Adipocyte (in vitro differentiated cells): ENCODE measurements at regions not wholly inside any gene's neighbourhood (a gene's known extent, or its start where the extent isn't known, plus 50 kb on each side); places are given as distances from the start of the nearest gene placed in this dataset.
"Not testable (repeated sequence)": the region's sequence is repeated elsewhere in the genome, so short reads cannot be mapped to it uniquely, and the experiment has no call there.

Experiments
- DNase-seq: peaks from one replicate; pipeline ENCODE4 v3.0.0-alpha.2; 2015; ENCODE audit warnings: low read depth
- H3K27me3 ChIP-seq: replicated peaks from 2 replicates; pipeline ENCODE4 v1.7.0; 2013; ENCODE audit warnings: mild to moderate bottlenecking, low read length, moderate library complexity; ENCODE audit not compliant: control insufficient read depth, insufficient read depth
- H3K36me3 ChIP-seq: 2 replicates; pipeline ENCODE4 v1.7.0; 2013; ENCODE audit warnings: low read length, mild to moderate bottlenecking, moderate library complexity; ENCODE audit not compliant: control insufficient read depth, insufficient read depth, severe bottlenecking
- H3K4me1 ChIP-seq: 2 replicates; pipeline ENCODE4 v1.7.0; 2013; ENCODE audit warnings: mild to moderate bottlenecking, low read length, moderate library complexity; ENCODE audit not compliant: control insufficient read depth, insufficient read depth
- H3K4me3 ChIP-seq: 2 replicates; pipeline ENCODE4 v1.7.0; 2013; ENCODE audit warnings: mild to moderate bottlenecking, low read length, moderate library complexity
- H3K9ac ChIP-seq: 2 replicates; pipeline ENCODE4 v1.7.0; 2013; ENCODE audit warnings: mild to moderate bottlenecking, low read length, moderate library complexity
- H3K9me3 ChIP-seq: 2 replicates; pipeline ENCODE4 v1.7.0; 2013; ENCODE audit warnings: mild to moderate bottlenecking, low read length, moderate library complexity; ENCODE audit not compliant: control insufficient read depth

DNA sequence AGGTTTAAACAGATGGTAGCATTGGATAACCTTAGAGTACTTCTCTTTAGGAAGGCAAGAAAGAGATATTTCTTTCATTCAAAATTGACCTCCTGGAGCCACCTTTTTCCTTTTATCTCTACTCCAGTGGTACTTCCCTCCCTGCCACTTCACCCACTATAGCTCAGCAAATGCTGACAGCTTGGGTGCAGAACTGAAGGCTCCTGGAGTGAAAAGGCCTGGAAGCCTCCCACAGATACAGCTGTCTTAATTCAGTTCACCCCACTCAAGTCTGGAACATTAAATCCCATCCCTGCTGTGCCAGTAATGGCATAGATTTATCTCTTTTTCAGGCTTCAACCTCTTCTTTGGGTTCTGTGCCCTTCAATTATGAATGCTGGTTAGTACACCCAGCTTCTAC is 140.3 kb downstream of the NEDD1 start:
- DNase-seq = no peak
- Histone ChIP-seq H3K4me3 (no peak overlapping the region), H3K36me3 (no peaks in the 10 kb centered on the region), H3K9ac (no peak overlapping the region), H3K4me1 (no peaks in the 10 kb centered on the region), H3K9me3 (no peaks in the 10 kb centered on the region), H3K27me3 (peaks cover 8% of the 10 kb centered on the region)

DNA sequence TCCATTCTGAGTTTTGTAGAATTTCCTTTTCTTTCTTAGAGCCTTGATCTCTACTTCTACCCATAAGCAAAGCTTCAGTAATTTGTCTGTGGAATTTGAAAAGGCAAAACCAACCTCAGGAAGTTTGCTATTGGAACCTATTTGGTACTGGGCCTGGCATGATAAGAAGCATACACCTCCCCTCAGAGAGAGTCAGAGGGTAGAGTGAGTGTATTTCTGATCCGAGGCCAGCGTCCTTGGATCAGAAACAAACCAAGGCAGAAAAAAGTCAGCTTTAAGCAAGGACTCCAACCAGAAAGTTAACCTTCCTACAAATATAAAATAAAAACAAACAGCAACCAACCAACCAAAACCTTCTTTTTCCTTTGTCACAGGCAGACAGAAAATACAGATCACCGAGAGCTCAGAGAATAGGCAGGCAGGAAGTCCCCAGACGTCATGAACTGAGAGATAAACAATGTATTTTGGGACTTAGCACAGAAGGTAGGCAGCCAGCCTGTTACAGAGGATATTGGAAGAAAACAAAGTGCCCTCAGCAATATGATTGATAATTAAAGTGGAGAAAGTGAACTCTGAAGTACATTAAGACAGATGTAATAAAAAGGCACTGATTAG is 141.5 kb downstream of the NEDD1 start:
- Histone ChIP-seq H3K4me3 (no peak overlapping the region), H3K9ac (no peak overlapping the region), H3K4me1 (no peaks in the 10 kb centered on the region), H3K36me3 (no peaks in the 10 kb centered on the region), H3K9me3 (no peaks in the 10 kb centered on the region), H3K27me3 (peaks cover 8% of the 10 kb centered on the region)
- DNase-seq = no peak

DNA sequence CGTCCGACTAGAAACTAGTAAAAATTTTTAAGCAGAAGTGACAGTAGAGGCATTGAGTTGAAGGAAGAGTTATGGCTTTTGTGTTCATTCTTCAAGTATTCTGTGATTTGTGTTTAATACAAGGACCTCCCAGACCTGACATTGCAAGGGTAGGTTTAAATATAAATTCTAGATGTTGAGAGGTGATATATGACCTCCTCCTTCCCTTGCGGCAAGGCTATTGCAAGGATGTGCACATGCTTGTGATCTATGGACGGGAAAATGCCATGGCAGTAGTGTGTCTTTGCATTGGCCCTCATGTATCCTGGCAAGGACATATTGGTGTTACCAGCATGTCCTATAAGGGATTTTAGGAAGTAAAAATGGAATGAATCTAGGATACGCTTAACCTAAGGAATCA is 143.5 kb downstream of the NEDD1 start:
- H3K36me3 ChIP-seq = no peaks in the 10 kb centered on the region
- no peak overlapping the region for H3K4me3 ChIP-seq
- H3K27me3 ChIP-seq = peaks cover 8% of the 10 kb centered on the region
- H3K9me3 ChIP-seq = no peaks in the 10 kb centered on the region
- no peaks in the 10 kb centered on the region for H3K4me1 ChIP-seq
- DNase-seq = no peak
- no peak overlapping the region for H3K9ac ChIP-seq

DNA sequence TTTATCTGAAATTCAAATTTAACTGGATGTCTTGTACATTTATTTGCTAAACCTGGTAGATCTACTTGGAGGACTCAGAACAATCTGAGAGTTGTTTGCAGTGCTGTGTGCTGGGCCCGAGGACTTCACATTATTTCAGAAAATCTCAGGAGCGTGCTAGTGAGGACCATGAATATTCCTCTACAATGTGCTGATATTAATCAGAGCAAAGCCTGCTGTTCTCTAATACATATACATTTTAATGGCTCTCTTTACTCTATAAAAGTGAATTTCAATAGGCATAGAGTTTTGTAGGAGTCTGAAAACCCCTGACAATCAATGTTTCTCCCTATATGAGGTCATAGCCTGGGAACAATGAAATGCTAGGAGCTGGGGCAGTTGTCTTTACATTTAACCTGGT is 144.3 kb downstream of the NEDD1 start:
- Histone ChIP-seq H3K4me1 (no peaks in the 10 kb centered on the region), H3K9me3 (no peaks in the 10 kb centered on the region), H3K27me3 (peaks cover 8% of the 10 kb centered on the region), H3K4me3 (no peak overlapping the region), H3K9ac (no peak overlapping the region), H3K36me3 (no peaks in the 10 kb centered on the region)
- DNase-seq = no peak

DNA sequence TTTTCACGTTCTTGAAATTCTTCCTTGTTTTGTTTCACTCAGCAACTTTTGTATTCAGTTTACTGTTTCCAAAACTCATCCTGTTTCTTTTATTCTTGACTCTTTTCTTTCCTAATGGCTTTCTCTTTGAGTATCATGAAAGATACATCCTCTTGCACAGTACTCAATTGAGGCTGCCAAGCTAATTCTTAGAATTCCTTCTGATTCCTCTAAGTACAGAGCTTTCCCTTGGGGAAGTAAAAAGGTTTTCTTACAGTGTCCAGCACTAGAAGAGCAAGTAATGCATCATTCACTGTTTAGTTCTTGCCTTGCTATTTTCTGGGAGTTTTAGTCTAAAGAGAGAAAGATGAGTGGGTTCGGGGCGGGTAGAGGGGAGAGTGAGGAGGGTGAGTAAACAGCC is 154.1 kb downstream of the NEDD1 start:
- H3K4me3 ChIP-seq = no peak overlapping the region
- H3K9ac ChIP-seq = no peak overlapping the region
- H3K4me1 ChIP-seq = no peaks in the 10 kb centered on the region
- no peaks in the 10 kb centered on the region for H3K36me3 ChIP-seq
- no peaks in the 10 kb centered on the region for H3K27me3 ChIP-seq
- peak; percentile 2 for DNase-seq
- peaks cover 9% of the 10 kb centered on the region for H3K9me3 ChIP-seq

DNA sequence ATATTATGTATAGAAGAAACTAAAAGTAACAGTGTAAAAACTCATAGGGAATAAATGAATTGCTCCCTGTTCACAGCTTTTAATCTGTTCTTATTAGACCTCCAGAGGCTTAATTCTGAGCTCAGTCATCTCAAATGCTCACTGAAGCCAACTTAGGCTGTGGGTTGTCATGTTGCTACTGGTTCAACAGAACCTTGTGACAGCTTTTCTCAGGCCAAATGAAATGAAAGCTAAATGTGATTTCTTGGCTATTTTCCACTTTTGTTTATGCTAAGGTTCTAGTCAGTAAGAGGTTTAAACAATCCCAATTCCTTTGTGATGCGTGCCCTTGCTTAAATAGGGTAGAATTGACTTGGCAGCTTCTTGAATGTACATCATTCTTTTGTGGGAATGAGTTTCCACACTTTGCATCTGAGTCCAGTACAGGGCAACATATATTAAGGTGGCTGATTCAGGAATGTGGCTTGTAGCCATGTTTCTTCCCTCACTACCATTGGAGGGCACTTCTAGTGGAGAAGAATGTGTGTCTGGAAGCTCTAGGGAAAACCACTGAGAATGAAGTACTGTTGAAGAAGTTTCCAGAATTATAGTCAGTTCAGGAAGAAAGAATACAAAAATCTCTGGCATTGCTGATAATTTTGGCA is 156.4 kb downstream of the NEDD1 start:
- H3K36me3 ChIP-seq = no peaks in the 10 kb centered on the region
- no peaks in the 10 kb centered on the region for H3K9me3 ChIP-seq
- no peaks in the 10 kb centered on the region for H3K4me1 ChIP-seq
- H3K4me3 ChIP-seq = no peak overlapping the region
- H3K9ac ChIP-seq = no peak overlapping the region
- no peaks in the 10 kb centered on the region for H3K27me3 ChIP-seq
- no peak for DNase-seq

DNA sequence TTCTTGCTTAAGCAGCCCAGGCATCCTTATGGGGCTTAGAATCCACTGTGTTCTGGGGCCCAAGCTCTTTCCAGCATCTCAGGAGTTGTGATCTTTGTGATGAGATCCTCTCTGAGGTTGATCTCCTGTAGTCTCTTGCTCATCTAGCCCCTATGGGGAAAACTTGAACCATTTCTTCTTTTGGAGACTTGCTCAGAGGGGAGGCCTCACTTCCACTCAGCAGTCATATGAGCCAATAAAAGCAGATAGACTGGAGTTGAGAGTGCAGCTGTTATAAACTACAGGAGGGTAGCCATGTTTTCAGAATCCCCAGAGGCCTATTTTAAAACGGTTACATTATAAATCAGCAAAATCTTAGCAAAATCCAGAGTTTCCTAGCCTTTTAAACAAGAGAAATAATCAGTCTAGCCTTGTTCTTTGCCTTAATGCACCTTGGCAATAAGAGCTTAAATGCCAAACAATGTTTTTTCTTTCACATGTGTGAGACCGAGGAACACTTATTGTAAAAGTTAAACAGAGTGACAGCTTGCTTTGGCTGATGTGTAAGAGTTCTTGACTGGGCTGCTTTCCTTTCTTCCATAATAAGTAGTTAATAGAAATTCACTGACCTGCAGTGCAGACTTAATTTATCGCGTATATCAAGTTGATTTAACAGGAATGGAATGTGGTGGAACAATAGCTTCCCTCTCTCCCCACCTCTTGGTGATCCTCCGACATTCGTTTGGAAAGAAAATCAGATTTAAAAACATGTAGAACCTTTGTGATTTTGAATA is 168.3 kb downstream of the NEDD1 start:
- Histone ChIP-seq H3K4me3 (peak overlapping the region; percentile 52), H3K4me1 (peaks cover 4% of the 10 kb centered on the region), H3K9me3 (no peaks in the 10 kb centered on the region), H3K27me3 (no peaks in the 10 kb centered on the region), H3K9ac (no peak overlapping the region), H3K36me3 (no peaks in the 10 kb centered on the region)
- no peak for DNase-seq

- no peak for DNase-seq
- Histone ChIP-seq H3K4me3 (peak overlapping the region; percentile 52), H3K36me3 (no peaks in the 10 kb centered on the region)
Observed at GRCh38 chr12:97075934-97076630, 169.0 kb downstream of the NEDD1 start.

GRCh38 chr12:97076912-97077311 is 169.9 kb downstream of the NEDD1 start:
- H3K4me3 ChIP-seq, H3K36me3 ChIP-seq, DNase-seq, H3K4me1 ChIP-seq, H3K9ac ChIP-seq, H3K9me3 ChIP-seq, H3K27me3 ChIP-seq: not testable (repeated sequence)

More at GRCh38 chr12:97075934-97076630, 169.0 kb downstream of the NEDD1 start:
- Histone ChIP-seq H3K4me1 (peaks cover 4% of the 10 kb centered on the region), H3K27me3 (no peaks in the 10 kb centered on the region), H3K9me3 (no peaks in the 10 kb centered on the region), H3K9ac (no peak overlapping the region)

DNA sequence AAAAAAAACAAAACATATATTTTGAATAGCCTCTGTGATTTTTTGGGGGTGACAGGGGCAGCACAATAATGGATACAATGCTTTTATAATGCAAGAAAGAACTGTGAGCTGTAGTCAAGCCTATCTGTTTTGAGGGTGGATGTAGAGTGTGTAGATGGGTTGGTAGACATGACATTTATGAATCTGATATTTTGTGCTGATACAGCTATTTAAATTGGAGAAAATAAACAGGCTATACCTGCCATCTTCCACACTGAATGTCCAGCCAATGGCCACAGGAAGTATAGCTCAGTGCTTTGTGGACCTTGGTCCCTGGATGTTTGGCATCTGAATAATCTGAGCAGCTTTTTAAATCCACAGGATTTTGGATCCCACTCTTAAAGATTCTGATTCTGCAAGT is 175.0 kb downstream of the NEDD1 start:
- H3K4me3 ChIP-seq = no peak overlapping the region
- H3K36me3 ChIP-seq = no peaks in the 10 kb centered on the region
- no peaks in the 10 kb centered on the region for H3K27me3 ChIP-seq
- peaks cover 3% of the 10 kb centered on the region for H3K9me3 ChIP-seq
- DNase-seq = no peak
- H3K9ac ChIP-seq = no peak overlapping the region
- H3K4me1 ChIP-seq = no peaks in the 10 kb centered on the region

DNA sequence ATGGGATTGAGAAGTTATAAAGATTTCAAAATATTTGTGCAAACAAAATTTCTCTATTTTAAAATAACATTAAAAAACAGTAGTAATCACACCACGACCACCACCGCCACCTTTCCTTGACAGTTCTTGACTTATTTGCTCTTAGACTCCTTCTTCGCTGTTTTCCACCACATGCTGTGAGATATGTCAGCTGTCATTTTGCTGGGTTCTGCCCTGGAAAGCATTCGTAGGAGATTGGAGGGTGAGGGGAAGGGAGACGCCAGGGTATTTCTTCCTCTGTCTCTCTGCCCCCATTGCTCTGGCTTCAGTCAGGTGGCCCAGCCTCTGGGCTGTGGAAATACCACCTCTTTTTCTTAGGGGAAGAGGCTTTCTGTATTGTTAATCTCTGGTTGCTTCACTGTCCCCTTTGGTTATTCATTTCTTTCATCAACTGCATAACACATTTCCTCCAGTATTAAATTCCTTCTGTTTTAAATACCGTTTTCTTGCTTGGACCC is 186.2 kb downstream of the NEDD1 start:
- Histone ChIP-seq H3K36me3 (no peaks in the 10 kb centered on the region), H3K9ac (no peak overlapping the region), H3K4me1 (no peaks in the 10 kb centered on the region), H3K9me3 (no peaks in the 10 kb centered on the region), H3K4me3 (no peak overlapping the region), H3K27me3 (peaks cover 3% of the 10 kb centered on the region)
- no peak for DNase-seq
